ENCODE measurements at regions not wholly inside any gene's neighbourhood (a gene's known extent, or its start where the extent isn't known, plus 50 kb on each side); places are given as distances from the start of the nearest gene placed in this dataset.

- no peak for DNase-seq (ENCODE audit: low read depth in 2 of 2)
These were observed 54.2 kb upstream of the MCTP2 start for GRCh38 chr15:94177112-94177511.

GRCh38 chr15:94175420-94175819 lies 55.9 kb upstream of the MCTP2 start:
- DNase-seq (ENCODE audit: low read depth in 2 of 2) = no peak

GRCh38 chr15:94174399-94174802 lies 57.0 kb upstream of the MCTP2 start:
- DNase-seq (ENCODE audit: low read depth in 2 of 2) = no peak

GRCh38 chr15:94168250-94168649 lies 63.1 kb upstream of the MCTP2 start:
- DNase-seq (ENCODE audit: low read depth in 2 of 2) = no peak

- DNase-seq (ENCODE audit: low read depth in 2 of 2) = no peak
These were observed 66.4 kb upstream of the MCTP2 start for GRCh38 chr15:94164971-94165370.

DNA sequence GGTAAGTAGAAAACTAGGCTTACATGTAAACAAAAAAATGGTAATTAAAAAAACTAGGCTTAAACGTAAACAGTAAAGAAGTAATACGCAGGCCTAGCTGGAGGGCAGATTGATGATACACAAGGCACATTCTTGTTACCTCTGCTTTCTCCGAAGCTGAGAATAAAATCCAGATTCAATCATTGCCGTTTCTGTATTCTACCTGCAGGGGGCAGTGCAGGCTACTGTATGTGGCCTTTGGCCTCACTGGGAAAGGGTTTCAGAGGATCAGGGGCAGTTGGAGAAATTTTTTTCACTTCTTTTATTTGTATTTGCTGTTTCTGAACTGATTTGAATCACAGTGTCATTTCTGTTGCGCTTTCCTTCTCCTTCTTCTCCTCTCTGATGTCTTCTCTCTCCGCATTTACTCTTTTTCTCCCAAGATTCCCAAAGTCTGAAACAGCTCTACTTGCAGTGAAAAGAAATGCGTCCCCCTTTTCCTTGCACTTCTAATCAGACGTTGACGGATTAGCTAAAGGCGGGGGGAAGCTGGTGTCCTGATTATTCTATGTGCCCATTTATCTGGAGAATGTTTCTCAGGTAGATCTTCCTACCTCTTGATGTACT lies 67.1 kb upstream of the MCTP2 start:
- peak; percentile 8 to 20 for DNase-seq (ENCODE audit: low read depth in 2 of 2)

DNA sequence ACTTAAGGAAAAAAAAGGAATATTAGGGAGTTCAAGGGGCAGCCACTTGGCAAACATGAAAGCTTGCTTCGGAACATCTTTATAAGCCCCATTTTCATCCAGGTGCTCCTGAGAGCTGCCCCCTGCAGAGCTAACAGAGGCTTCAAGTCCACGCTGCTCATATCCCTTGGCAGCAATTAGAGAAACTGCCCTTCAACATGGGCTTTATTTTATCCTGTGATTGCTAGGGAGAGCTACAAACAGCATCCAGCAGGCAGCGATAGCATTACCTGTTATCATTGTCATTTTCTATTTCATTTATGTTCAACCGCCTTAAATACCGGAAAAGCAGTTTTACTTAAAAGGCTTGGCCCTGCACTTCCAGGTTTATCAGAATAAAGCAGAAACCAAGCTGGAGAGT lies 68.4 kb upstream of the MCTP2 start:
- DNase-seq (ENCODE audit: low read depth in 2 of 2) = no peak

GRCh38 chr15:94154255-94154654 lies 77.1 kb upstream of the MCTP2 start:
- no peak for DNase-seq (ENCODE audit: low read depth in 2 of 2)

DNA sequence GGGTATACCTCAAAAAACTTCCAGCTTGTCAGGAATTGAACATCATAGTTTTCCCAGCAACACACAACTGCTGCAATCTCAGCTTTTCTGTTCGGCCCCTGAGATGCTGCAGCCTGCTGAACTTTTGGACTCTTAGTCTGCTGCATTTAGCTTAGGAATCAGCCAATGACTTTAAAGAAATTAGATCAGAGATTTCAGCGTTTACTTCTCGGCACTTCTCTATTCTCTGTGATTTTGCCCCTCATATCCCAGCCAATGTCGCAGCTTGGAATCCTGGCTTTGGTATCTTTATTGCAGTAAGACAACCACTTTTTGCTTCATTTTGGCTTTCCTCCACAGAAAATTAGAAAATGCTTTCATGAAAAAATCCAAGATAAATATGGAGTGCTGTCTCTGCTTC lies 86.3 kb upstream of the MCTP2 start:
- DNase-seq (ENCODE audit: low read depth in 2 of 2) = no peak

DNA sequence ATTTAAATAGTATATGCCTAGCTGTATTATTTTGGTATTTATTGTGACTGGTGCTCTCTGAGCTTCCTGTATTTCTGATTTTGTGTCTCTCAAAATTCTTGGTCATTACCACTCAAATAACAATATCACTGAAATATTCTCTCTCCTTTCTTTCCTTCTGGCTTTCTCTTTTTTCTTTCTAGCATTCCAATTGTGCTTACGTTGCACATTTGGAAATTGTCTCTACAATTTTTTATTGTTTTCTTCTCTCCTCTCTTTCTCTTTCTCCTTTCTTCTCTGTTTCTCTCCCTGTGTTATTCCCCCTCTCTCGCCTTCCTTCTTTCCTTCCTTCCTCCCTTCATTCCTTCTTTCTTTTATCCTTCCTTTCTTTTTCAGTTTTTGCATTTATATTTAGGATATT lies 89.6 kb upstream of the MCTP2 start:
- no peak for DNase-seq (ENCODE audit: low read depth in 2 of 2)

GRCh38 chr15:94135486-94136147 lies 95.7 kb upstream of the MCTP2 start:
- DNase-seq (ENCODE audit: low read depth in 2 of 2) = no peak

DNA sequence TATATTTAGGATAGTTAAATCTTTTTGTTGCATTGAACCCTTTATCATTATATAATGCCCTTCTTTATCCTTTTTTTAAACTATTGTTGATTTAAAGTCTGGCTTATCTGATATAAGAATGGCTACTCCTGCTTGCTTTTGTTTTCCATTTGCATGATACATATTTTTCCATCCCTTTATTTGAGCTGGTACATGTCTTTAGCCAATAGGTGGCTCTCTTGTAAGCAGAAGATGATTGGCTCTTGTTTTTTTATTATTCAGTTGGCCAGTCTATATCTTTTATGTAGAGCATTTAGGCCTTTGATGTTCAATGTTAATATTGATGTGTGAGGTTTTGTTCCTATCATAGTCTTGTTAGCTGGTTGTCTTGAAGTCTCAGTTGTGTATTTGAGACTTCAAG lies 99.5 kb upstream of the MCTP2 start:
- DNase-seq (ENCODE audit: low read depth in 2 of 2) = no peak

GRCh38 chr15:94130504-94130903 lies 100.9 kb upstream of the MCTP2 start:
- DNase-seq (ENCODE audit: low read depth in 2 of 2) = no peak

DNA sequence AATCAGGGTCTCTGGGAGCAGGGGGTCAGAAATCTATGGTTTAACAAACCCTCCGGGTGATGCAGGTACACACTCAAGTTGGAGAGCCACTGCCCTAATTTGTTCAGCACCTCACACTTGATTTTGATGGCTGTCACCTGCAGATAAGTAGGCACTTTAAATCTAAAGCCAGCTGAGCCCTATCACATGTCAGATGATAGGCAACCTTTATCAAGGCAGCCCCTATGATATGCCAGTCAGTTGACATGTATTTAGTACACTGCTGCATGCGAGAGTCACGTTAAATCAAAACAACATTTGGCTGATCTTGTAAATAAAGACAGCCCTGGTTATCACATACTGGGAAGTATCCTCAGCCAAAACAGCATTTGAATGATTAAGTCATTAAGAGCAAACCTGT lies 104.4 kb upstream of the MCTP2 start:
- DNase-seq (ENCODE audit: low read depth in 2 of 2) = no peak

GRCh38 chr15:94125698-94126097 lies 105.7 kb upstream of the MCTP2 start:
- DNase-seq (ENCODE audit: low read depth in 2 of 2) = no peak

- DNase-seq (ENCODE audit: low read depth in 2 of 2) = no peak
These were observed 106.2 kb upstream of the MCTP2 start for GRCh38 chr15:94125156-94125555.

DNA sequence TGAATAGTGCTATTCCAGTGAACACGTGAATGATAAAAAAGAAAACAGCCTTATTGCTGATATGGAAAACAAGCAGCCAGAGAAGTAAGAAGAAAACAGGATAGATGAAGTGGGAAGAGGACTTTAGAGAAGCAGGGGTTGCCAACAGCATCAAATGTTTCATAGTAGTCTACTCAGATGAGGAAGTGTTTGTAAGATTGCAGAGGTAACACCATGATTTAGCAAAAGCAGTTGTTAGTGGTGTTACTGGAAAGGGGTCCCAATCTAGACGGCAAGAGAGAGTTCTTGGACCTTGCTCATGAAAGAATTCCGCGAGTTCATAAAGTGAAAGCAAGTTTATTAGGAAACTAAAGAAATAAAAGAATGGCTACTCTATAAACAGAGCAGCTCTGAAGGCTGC lies 108.8 kb upstream of the MCTP2 start:
- no peak for DNase-seq (ENCODE audit: low read depth in 2 of 2)

GRCh38 chr15:94119923-94120775 lies 111.2 kb upstream of the MCTP2 start:
- DNase-seq (ENCODE audit: low read depth in 2 of 2) = peak; percentile 0 to 5

GRCh38 chr15:94119298-94119811 lies 112.0 kb upstream of the MCTP2 start:
- DNase-seq (ENCODE audit: low read depth in 2 of 2) = no peak

GRCh38 chr15:94110476-94111130 lies 120.8 kb upstream of the MCTP2 start:
- no peak for DNase-seq (ENCODE audit: low read depth in 2 of 2)

- no peak for DNase-seq (ENCODE audit: low read depth in 2 of 2)
These were observed 123.7 kb upstream of the MCTP2 start for GRCh38 chr15:94107652-94108051.

DNA sequence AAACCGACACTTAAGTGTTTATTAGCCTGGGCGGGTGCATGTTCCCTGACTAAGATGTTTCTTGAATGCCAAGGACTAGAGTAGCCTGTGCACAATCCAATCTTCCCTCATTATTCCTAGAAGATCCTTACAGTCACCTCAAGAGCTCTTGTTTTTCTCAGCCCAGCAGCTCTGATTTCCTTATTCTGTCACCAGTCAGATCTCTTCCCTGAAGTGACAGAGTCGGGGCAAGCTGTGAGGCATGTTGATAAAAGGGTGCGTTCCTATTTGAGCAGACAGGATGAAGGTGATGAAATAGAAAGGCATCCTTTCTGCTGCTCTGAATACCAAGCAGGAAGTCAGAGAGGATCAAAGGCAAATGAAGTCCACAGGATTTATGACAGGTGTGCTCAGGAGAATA lies 125.6 kb upstream of the MCTP2 start:
- no peak for DNase-seq (ENCODE audit: low read depth in 2 of 2)

Data from stimulated activated CD8-positive, alpha-beta memory T cell treated with anti-CD3 and anti-CD28 coated beads, Interleukin-7, amount 100 ng/mL, for 4 hours (primary cell).